ENCODE measurements at regions not wholly inside any gene's neighbourhood (a gene's known extent, or its start where the extent isn't known, plus 50 kb on each side); places are given as distances from the start of the nearest gene placed in this dataset.

DNA sequence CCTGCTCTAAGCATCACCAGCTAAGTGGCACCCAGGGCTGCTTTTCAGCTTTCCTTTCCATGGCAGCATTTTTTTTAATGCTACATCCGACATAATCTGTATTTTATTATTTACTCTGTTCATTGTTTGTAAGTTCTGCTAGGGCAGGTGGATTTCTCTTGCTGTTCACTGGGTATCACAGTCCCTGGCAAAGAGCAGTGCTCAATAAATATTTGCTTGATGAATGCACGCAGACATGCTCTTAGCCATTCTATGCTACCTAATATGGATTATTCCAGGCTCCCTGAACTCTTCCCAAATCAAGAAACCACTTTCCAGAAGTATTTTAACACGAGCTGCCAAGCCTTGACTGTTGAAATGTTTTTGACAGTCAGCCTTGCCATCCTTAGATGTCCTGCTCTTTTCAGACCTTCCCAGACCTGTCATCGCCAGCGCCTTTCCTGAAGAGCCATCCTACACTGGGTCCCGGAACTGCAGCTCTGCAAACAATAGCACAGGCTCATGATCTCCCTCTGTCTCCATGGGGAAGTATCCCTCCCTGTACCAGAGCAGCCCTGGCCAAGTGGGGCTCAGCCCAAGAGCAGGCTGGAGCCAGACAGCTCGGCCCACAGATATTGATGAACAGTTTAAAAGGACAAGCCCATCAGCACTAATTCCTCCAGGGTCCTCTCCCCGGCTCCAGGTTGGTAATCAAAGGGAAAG is 136.5 kb upstream of the CDH4 start:
- DNase-seq (ENCODE audit: low read depth, low spot score), result no peak

GRCh38 chr20:61117725-61118124 is 134.3 kb upstream of the CDH4 start:
- no peak for DNase-seq (ENCODE audit: low read depth, low spot score)

DNA sequence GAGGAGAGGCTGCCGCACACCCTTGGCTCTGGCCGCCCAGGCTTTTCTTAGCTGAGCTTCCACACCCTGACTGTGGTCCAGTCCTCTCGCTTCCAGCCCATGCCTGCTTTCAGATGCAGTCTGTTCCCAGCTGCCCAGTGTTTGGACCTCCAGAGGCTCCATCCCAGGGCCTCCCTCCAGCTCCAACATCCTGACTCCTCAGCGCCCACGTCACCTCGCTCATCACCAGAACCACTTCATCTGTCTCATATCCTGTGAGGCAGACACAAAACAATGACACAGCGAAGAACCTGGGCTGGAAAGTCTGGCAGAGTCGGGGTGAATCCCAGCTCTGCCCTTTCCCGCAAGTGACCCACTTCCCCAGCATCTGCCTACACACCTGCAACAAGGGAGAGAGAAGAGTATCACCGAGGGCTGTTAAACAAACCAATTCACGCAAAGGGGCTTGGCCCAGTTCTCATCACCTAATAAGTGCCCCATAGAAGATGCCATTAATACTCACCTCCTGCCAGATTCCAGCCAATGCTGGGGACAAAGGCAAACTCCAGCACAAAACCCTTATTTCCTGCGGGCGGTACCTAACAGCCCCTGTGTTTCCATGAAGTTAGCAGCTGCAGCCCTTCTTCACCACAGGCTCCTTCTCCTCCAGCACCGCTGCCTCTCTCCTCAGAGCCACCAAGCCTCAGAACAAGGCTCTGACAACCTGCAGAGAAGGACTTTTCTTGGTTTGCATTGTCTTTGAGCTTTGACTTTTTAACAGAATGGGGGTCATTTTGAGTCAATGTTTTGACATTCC is 133.4 kb upstream of the CDH4 start:
- DNase-seq (ENCODE audit: low read depth, low spot score), result no peak

GRCh38 chr20:61119273-61119672 is 132.8 kb upstream of the CDH4 start:
- no peak for DNase-seq (ENCODE audit: low read depth, low spot score)

GRCh38 chr20:61119794-61120410 is 132.2 kb upstream of the CDH4 start:
- no peak for DNase-seq (ENCODE audit: low read depth, low spot score)

- no peak for DNase-seq (ENCODE audit: low read depth, low spot score)
Measured at GRCh38 chr20:61120595-61121515, 131.2 kb upstream of the CDH4 start.

- no peak for DNase-seq (ENCODE audit: low read depth, low spot score)
Measured at GRCh38 chr20:61121661-61122060, 130.4 kb upstream of the CDH4 start.

GRCh38 chr20:61123286-61123685 is 128.8 kb upstream of the CDH4 start:
- DNase-seq (ENCODE audit: low read depth, low spot score), result no peak

- no peak for DNase-seq (ENCODE audit: low read depth, low spot score)
Measured at GRCh38 chr20:61123751-61124368, 128.2 kb upstream of the CDH4 start.

GRCh38 chr20:61125076-61125475 is 127.0 kb upstream of the CDH4 start:
- no peak for DNase-seq (ENCODE audit: low read depth, low spot score)

- DNase-seq (ENCODE audit: low read depth, low spot score), result no peak
Measured at GRCh38 chr20:61125546-61126180, 126.4 kb upstream of the CDH4 start.

DNA sequence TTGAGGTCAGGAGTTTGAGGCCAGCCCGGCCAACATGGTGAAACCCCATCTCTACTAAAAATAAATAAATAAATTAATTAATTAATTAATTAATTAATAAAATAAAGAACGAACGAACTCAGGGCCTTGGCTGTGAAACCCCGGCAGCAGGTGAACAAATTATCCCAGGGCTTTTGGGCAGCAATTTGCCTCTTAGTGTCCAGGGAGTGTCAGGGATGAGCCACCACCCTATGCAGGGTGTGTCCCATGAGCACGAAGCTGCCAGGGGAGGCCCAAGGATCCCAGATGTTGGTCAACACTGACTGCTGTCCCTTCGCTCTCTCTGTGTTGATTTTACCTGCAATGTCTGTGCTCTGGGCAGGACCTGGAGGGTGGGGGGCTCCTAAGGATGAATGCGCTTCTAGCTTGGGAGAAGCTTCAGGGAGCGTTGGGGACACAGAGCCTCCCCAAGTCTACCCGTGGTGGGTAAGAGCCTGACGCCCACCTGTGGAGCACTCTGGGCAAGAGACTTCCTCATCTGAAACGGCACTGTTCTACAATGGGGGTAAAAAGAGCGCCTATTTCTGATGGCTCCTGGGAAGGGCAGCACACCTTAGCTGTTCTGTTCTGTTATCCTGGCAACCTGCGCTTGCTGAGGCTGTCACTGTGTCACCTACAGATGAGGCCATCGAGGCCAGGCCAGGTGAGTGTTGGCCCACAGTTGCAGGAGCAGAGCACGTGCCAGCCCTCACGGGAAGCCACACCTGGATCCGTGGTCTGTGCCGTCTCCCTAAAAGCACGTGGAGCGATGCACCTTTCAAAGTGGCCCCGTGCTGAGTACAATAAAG is 125.5 kb upstream of the CDH4 start:
- DNase-seq (ENCODE audit: low read depth, low spot score), result no peak

DNA sequence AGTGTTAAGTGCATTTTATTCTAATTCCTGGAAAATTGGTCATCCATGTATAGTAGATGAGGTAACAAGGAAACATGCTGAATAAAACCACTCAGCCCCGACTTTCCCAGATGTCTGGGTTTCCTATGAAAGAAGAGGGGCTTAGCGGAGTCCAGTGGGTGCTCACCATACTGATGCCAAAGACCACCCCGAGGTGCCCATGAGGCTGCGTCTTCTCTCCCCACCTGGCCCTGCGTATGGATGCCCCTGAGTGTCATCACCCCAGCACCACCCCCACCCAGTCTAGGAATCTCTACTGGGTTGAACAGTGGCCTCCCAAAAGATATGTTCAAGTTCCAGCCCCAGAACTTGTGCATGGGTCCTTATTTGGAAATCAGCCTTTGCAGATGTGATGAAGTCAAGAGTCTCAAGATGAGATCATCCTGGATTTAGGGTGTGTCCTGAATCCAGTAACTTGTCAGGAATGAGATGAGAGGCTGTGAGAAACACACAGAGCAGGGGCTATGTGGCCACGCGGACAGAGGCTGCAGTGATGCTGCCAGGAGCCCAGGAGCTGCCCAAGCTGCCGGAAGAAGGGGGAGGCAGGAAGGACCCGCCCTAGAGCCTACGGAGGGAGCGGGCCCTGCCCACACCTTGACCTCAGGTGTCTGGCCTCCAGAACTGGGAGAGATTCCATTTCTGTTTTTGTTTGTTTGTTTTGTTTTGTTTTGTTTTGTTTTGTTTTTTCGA is 124.6 kb upstream of the CDH4 start:
- no peak for DNase-seq (ENCODE audit: low read depth, low spot score)

DNA sequence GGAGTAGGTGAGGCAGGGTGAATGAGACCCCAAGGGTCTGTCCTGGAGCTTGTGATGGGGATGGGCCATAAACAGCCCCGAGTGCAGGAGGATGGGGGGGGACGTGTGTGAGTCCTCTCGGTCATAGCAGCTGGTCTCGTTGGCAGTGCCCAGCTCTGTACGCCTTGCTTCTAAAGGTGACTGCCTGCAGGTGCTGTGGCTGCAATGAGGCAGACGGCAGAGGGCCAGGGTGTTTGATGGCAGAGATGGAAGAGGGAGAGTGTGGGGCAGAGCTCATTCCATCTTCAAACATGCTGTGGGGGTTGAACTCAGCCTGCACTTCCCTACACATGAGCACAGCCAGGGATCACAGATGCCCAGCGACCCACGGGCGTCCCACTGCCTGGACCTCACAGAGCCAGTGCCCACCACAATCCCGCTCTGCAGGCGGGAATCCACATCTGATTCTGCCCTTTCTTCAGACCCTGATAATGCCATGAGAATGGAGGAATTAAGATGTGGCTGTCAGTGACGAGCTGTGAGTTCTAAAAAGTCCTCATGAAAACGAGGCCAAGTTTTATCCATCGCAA is 123.3 kb upstream of the CDH4 start:
- DNase-seq (ENCODE audit: low read depth, low spot score), result no peak

- no peak for DNase-seq (ENCODE audit: low read depth, low spot score)
Measured at GRCh38 chr20:61129311-61129710, 122.8 kb upstream of the CDH4 start.

GRCh38 chr20:61130156-61130555 is 121.9 kb upstream of the CDH4 start:
- DNase-seq (ENCODE audit: low read depth, low spot score), result no peak

- DNase-seq (ENCODE audit: low read depth, low spot score), result no peak
Measured at GRCh38 chr20:61131944-61132343, 120.1 kb upstream of the CDH4 start.

DNA sequence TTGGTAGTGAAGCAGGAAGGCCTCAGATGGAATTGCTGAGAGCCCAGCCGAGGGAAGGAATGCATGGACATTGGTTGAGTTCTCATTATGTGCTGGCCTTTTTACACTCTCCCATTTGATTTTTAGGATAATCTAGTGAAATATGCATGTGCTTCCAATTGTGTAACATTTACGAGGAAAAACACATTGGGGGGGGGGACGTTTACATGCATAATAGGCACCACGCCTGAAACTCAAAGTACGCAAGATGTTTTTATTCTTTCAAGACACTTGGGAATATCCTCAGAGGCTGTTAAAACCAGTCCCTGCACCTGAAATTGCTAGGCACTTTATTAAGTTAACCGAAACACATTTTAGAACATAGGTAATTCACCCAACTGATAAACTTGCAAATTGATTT is 118.5 kb upstream of the CDH4 start:
- no peak for DNase-seq (ENCODE audit: low read depth, low spot score)
